GM19467 (cell line): ENCODE measurements at regions not wholly inside any gene's neighbourhood (a gene's known extent, or its start where the extent isn't known, plus 50 kb on each side); places are given as distances from the start of the nearest gene placed in this dataset.

Experiments
- ATAC-seq: cut with Tn5 transposase; IDR thresholded peaks from one replicate; pipeline ENCODE4 v1.9.1; 2021; ENCODE audit warnings: mild to moderate bottlenecking, moderate library complexity; ENCODE audit not compliant: unreplicated experiment

DNA sequence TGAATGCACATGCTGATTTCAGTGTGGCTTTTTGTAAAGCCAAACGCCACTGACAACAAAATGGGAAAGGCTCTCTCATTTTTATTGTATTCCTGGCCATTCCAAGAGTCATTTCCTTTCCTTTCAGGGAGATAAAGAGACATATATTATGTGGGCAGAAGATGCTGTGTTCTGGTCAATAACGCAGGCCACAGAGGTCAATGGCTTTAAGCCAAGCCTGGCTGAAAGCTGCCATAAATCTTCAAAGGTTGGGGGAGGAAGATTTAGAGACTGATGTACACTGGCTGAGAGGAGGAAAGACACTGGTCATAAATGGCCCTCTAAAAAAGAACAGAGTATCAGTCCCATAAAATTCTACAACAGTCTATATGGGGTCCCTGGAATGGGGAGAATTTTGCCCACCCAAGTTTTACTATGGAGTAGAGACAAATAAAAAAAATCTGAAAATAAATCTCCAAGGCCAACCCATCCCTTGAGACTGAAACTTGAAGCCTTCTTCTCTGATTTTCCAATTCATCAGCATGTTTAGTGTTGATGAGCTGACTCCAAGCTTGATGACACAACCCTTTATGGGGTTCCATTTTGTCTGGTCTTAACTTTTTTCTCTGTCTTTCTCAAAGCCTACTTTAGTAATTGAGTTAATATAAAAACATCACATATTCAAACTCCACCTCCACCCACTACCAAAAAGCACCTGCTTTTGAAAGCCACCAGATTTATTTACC is 152.1 kb upstream of the SLC24A2 start:
- ATAC-seq, result no peak

DNA sequence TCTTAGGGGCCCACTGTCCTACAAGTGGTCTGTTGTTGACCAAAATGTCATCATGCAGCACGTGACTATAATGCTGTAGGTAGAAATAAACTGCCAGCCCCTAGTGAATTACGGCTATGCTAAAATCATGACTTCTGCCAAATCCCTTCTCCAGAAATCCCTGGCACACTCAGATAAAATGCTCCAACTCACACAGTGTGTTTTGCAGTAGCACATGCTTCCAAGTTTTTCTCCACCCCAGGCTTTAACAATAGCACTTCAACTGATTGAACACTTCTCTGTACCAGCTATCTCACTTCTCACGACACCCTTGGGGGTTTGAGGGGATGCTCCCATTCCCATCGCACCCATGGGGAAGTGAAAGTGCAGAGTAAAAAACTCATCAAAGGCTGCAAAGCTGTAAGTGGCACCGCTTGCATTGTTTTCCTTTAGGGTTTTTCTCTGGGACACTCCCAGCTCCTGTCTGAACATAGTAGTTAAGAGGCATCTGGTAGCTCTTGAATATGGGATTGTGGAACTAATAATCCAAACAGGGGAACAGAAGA is 151.0 kb upstream of the SLC24A2 start:
- no peak for ATAC-seq

- ATAC-seq, result no peak
Measured at GRCh38 chr9:19938990-19939733, 150.3 kb upstream of the SLC24A2 start.

- no peak for ATAC-seq
Measured at GRCh38 chr9:19937121-19937520, 148.3 kb upstream of the SLC24A2 start.

GRCh38 chr9:19936598-19936997 is 147.8 kb upstream of the SLC24A2 start:
- no peak for ATAC-seq

- no peak for ATAC-seq
Measured at GRCh38 chr9:19935422-19935821, 146.6 kb upstream of the SLC24A2 start.

DNA sequence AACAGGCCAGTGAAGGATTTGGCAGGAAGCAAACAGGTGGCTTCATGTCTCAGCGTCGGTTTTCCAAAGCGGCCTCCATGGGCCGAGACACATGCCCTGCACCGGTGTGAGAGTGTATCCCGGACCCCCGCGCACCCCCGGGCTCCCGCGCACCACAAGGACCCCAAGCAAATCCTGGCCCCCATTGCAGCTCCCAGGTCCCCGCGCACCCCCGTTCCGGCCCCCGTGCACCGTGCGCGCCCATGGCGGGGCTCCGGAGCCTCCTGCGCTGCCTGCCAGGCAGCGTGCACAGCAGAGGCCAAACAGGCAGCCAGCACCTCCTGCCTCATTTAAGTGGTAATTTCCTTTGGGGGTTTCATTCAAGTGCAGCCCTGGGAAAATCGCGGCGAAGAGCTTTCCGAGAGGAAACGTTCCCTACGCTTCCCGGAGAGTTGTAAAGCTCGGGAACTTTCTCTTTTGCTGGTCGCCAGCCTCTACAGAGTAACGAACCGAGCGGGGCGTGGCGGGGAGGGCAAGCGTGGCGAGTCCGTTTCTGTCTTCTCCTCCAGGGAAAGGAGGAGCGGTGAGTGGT is 145.5 kb upstream of the SLC24A2 start:
- ATAC-seq, result no peak

- no peak for ATAC-seq
Measured at GRCh38 chr9:19931098-19931890, 142.5 kb upstream of the SLC24A2 start.

DNA sequence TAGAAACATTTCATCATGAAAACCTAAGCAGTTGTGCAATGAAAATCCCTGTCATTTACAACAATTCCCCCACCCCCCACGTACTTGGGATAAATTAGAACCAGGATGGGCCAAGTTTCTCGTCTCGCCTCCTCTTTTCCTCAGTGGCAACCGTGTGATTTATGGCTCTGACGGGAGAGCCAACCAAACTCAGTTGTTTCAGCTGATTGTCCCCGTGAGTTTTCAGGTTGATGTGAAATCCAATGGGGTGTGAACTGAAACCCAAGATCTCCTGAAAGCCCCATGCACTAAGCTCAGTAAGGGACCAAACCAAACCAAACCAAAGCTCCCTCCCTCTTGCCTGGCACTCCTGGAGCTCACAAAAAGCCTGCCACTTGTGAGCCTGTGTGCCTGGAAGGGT is 138.7 kb upstream of the SLC24A2 start:
- no peak for ATAC-seq

DNA sequence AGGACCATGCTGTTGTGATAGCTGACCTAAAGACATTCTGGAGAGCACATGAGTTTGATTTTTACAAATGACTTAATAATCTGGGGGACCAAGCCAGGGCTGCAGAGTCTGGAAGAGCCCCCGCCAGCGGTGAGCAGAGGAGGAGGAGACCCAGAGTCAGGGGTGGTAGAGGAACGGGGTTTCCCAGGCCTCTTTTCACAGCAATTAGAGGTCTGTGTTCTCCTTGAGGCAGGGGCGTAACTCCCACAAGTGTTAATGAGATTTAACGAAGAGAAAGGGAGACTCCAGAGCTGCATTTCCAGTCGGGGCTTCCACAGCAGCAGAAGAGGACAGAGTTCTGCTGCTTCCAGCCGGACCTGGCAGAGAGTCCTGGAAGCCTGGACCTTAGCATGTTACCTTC is 137.9 kb upstream of the SLC24A2 start:
- ATAC-seq, result no peak

DNA sequence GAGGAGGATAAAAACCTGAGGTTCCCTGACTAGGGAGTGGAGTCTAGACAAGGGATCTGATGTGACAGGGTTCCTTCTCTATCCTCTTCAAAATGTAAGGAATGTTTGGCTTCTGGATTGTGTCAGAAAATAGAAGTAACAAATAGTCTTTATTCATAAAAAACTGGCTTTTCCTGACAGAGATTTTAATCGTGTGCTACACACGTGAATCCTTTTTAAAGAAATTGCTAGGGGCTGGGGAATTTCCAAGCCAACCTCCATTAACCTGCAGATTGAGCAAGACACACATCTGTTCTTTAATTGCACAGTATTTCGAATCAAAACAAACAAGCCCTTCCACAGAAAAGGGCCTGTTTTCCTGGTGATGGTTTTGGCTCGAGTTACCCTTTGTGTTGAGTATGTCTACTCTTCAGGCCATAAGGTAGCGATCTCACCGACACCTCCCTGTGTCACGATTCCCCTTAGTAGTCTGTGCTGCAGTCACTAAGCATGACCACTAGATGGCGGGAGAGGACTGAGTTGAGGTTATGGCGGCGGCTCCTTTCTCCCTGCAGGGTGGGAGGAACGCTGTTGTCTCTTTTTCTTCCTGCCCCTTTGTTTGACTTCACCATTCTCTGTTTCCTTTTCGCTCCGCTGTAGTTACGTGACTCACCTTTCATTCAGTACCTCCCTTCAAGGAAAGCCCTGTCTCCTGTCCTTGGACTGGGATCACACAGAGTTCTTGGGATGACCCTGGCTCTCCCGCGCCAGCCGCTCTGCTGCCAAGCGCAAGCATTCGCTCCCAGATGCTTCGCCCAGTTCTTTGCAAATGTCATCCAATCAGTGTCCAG is 137.1 kb upstream of the SLC24A2 start:
- ATAC-seq, result peak; percentile 96

GRCh38 chr9:19924080-19924479 is 135.2 kb upstream of the SLC24A2 start:
- ATAC-seq, result no peak

DNA sequence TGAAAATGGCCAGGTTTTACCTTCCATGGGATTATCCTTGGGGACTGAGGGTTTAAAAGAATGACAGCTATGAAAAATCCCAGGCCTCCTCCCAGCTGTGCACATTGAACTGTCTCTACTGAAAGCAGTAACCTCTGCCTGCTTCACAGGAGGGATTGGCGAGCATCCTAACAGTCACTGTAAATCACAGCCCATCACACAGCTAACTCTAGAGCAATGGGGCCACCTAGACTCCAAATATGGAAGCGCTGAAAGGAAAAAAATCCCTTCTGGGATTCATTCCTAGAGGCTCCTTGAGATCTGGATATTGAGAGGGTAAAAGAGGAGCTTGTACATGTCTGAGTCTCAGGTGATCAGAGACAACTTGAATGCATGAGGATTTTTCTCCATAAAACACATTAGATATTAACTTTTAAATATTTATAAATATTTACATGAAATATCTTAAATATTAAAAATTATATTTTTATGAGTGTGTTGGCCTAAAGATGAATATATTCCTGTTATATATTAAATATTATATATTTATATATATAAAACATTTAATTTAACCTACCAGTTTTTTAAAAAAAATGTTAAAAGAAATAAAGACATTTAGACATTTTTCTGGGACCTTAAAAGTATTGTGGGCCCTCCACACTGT is 133.8 kb upstream of the SLC24A2 start:
- ATAC-seq, result no peak

DNA sequence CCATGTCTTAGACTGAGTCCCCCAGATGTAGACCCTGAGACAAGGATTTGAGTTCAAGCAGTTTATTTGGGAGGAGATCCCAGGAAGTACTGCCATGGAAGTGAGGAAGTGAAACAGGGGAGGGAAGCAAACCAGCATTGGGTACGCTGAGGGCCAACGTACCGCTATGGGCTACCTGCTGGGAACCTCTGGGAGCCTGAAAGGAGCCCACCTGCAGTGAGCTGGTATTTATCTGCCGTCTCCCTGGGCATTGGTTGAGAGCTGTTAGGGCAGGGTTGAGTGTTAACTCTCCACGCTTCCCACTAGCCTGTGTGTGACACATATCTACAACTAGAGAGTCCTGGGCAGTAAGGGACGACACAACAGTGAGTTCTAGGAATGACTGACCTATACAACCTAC is 131.6 kb upstream of the SLC24A2 start:
- ATAC-seq, result no peak

DNA sequence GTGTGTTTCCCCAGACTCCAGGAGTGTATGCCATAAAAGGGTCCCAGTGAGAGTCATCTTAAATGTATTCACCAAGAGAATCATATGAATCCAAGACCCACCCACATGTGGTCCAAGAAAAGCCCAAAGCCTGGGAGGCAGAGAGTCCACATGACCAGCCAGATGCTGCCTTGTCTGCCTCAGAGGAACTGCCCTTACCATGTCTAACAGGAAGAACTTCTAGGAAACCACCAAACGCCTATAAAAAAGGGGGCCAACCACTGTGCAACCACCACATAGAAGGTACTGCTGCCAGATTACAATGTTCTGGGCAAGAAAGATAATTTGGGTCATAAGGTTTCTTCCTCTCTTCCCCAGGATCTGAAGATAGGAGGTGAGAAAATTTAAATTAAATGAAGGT is 129.8 kb upstream of the SLC24A2 start:
- no peak for ATAC-seq

DNA sequence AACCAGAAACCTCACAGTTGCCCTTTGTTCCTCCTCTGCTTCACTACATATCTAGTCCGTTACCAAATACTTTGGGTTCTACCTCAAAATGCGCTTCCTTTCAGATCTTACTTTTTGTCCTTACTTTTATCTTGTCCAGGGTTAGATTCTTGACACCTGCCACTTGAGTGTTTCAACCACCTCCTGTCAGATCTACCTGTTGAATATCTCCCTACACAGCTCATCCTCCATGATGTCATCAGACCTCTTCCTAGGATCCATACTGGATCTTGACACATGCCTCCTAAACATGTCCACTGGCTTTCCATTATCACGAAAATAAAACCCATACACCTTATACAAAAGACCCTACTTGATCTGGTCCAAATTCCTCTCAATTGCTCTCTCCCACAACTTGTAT is 125.2 kb upstream of the SLC24A2 start:
- no peak for ATAC-seq

GRCh38 chr9:19913151-19913550 is 124.3 kb upstream of the SLC24A2 start:
- no peak for ATAC-seq

DNA sequence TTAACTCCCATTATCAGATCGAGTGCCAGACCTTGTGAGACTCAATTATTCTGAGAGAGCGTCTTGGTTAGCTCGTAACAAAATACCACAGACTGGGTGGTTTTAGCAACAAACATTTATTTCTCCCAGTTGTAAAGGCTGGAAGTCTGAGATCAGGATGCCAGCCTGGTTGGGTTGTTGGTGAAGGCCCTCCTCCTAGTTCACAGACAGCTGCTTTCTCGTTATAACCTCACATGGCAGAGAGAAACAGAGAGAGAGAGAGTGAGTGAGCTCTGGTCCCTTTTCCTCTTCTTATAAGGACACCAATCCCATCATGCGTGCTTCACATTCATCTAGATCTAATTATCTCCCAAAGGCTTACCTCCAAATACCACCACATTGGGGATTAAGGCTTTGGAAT is 114.2 kb upstream of the SLC24A2 start:
- no peak for ATAC-seq

- no peak for ATAC-seq
Measured at GRCh38 chr9:19901586-19901985, 112.7 kb upstream of the SLC24A2 start.

DNA sequence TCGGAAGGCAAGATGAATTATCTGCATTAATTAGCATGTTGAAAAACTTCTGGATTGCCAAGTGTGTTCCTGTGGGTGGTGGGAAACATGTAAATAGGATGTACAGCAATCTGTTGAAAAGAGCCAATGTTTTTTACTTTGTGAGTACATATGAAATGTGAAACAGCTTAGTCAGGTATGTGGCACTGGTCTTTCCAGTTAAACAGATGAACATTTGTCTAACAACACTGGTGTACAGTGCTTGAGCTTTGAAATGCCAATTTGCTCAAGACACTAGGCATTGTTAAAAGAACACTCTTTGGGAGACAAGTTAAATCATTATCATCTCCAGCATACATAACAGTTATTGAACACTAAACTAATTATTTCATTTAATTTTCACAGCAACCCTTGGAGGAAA is 107.3 kb upstream of the SLC24A2 start:
- no peak for ATAC-seq
